NCI-H2171 treated with DMSO at 0.1 percent for 48 hours (cell line): ENCODE measurements at regions not wholly inside any gene's neighbourhood (a gene's known extent, or its start where the extent isn't known, plus 50 kb on each side); places are given as distances from the start of the nearest gene placed in this dataset.
"Not testable (repeated sequence)": the region's sequence is repeated elsewhere in the genome, so short reads cannot be mapped to it uniquely, and the experiment has no call there.

Experiments
- DNase-seq: peaks from one replicate; lab custom pipeline; 2025; lab: John Stamatoyannopoulos, UW

DNA sequence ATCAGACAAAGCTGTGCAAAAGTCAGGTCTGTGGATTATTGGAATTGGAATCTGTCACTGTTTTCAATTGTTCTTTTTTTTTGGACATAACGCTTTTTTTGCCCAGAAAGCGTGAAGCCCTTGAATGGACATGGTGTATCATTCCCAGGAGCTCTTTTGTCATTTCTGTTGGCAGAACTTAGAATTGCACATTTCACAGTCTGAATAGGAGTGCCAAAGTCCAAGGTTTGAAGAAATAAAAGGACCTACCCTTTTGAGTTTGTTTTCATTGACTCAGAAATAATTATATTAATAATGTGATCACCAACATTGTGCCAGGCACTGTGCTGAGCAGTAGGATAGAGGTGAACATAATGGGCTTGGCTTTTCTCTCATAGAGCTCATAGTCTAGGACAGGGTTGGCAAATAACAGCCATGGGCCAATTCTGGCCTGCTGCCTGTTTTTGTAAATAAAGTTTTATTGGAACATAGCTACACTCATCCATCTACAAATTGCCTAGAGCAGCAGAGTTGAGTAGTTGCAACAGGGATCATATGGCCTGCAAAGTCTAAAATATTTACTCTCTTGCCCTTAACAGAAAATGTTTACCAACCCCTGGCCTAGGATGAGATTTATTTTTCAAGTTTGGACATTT is 62.6 kb upstream of the ATXN1 start:
- DNase-seq: no peak

- DNase-seq: no peak
Measured at GRCh38 chr6:16822975-16823717, 61.9 kb upstream of the ATXN1 start.

- DNase-seq: no peak
Measured at GRCh38 chr6:16822529-16822928, 61.3 kb upstream of the ATXN1 start.

DNA sequence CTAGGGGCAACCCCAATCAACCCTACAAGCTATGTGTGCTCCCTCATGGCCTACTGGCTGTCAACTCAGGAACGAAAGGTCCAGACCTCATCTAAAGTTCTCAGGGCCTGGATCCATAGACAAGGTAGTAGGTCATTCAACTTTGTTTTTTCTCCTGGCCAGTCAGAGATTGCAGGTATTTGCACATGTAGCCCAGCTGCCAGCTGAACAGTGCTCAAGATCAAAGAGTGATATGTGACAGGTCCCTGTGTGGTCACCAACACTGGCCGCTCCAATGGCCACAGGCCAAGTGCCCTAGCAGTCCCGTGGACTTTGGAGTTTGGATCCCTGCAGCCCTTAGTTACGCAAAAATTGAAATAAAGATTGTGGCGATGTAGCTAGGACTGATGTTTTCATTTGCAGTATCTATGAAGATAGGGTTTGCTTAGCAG is 60.6 kb upstream of the ATXN1 start:
- DNase-seq: no peak

- not testable (repeated sequence) for DNase-seq
Measured at GRCh38 chr6:16820262-16820661, 59.0 kb upstream of the ATXN1 start.

DNA sequence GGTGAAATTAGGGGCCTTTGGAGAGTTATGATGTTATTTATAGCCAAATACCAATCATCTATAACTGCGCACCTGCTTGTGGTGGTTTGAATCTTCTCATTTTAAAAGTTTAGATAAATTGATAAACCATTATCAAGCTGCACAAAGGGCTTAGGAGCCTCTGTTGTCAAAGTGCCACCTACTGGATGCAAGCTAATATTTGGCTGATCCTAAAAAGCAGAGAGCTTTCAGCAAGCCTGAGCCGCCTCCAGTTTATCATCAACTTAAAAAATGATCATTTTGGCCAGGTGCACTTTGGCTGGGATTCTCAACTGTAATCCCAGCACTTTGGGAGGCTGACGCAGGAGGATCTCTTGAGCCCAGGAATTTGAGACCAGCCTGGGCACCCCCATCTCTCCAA is 58.5 kb upstream of the ATXN1 start:
- no peak for DNase-seq

- DNase-seq: no peak
Measured at GRCh38 chr6:16818992-16819626, 57.8 kb upstream of the ATXN1 start.

- no peak for DNase-seq
Measured at GRCh38 chr6:16817594-16817993, 56.3 kb upstream of the ATXN1 start.

GRCh38 chr6:16816891-16817290 is 55.6 kb upstream of the ATXN1 start:
- DNase-seq: no peak

DNA sequence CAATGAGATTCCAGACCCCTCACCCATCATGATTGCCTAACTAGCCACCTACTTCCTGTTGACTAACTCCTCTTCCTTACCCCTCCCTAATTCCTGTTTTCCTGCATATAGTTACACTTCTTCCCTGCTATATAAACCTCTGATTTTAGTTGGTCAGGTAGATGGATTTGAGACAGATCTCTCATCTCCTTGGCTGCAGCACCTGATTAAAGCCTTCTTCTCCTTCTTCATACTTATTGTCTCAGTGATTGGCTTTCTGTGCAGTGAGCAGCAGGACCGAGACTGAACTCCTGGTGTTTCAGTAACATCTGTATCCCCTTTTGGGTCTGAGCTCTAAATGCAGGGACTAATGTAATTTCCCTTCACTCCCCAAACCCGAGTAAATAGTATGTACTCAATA is 51.7 kb upstream of the ATXN1 start:
- no peak for DNase-seq

DNA sequence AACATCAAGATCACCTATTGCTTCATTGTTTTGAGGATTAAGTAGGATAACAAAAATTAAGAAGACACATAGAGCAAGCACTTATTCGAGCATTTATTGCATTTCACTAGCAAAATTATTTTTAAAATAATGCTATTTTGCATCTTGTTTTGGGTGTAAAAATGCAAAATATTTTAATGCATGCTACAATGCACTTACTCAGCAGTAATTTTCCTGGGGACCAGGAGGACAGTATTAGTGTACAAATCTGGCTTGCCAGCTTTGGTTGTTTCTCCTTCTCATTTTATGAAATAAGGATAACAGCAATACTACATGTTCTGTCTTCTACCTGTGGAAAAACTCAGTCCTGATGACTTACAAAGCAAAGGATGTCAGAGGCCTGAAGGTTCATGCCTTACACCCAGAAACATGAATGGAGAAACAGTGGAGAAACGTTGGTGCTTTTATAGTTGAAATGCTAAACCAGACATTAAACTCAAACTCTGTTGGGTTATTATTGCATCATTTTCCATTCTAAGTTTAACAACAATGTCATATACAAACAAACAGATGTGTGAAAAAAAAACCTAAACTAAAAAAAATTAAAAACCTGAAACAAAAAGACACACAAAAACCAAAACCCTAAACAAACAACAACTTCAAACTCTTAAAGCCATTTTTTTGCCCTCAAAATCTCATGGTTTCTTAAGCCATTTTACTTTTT is 50.2 kb upstream of the ATXN1 start:
- no peak for DNase-seq
